ENCODE measurements at regions not wholly inside any gene's neighbourhood (a gene's known extent, or its start where the extent isn't known, plus 50 kb on each side); places are given as distances from the start of the nearest gene placed in this dataset.

- TF ChIP-seq ZNF609 (CRISPR knock-in tag; IDR thresholded peaks at IDR 0.05; ENCODE audit: borderline replicate concordance) (no peak), CREB5 (CRISPR knock-in tag; IDR thresholded peaks at IDR 0.05) (no peak), TCF7 (IDR thresholded peaks at IDR 0.05; ENCODE audit: borderline replicate concordance) (no peak), ZBTB5 (IDR thresholded peaks at IDR 0.05) (peak; percentile 74), IRF1 (CRISPR knock-in tag; IDR thresholded peaks at IDR 0.05; ENCODE audit: borderline replicate concordance) (no peak), SPI1 (IDR thresholded peaks at IDR 0.05; ENCODE audit: borderline replicate concordance, low read depth, low read length) (peak; percentile 47; the same call in 1 of the 2 replicates), NR0B1 (IDR thresholded peaks at IDR 0.05; ENCODE audit: partially characterized antibody) (no peak), RCOR1 (IDR thresholded peaks at IDR 0.05; ENCODE audit: borderline replicate concordance in 1 of 2, low read depth in 2 of 2, low read length in 2 of 2) (peak in 1 of 2 experiments; percentile 41; a peak in 1 of 4 replicates), SP2 (IDR thresholded peaks at IDR 0.05; ENCODE audit: extremely low read depth, low read depth, low read length, poor library complexity, severe bottlenecking) (no peak), MTA1 (IDR thresholded peaks at IDR 0.05; ENCODE audit: borderline replicate concordance) (peak; percentile 57; the same call in 1 of the 2 replicates), RAD21 (CRISPR knock-in tag; conservative IDR thresholded peaks at IDR 0.05 in 1 of 2, IDR thresholded peaks at IDR 0.05 in 1 of 2) (peak in 1 of 2 experiments; percentile 18; a peak in 1 of 4 replicates), ZNF561 (CRISPR knock-in tag; conservative IDR thresholded peaks at IDR 0.05) (no peak), KAT2B (IDR thresholded peaks at IDR 0.05; ENCODE audit: low read depth, low read length) (no peak), EHMT2 (IDR thresholded peaks at IDR 0.05) (no peak)
Observed at GRCh38 chr11:17154409-17155159, 53.2 kb downstream of the PIK3C2A start (continued).

Measured in K562 (cell line).